Tibial nerve (tissue), 4 donors: ENCODE measurements at regions not wholly inside any gene's neighbourhood (a gene's known extent, or its start where the extent isn't known, plus 50 kb on each side); places are given as distances from the start of the nearest gene placed in this dataset.
"Not testable (repeated sequence)": the region's sequence is repeated elsewhere in the genome, so short reads cannot be mapped to it uniquely, and the experiment has no call there.

Source experiments
- DNase-seq, 2 donors: peaks; one replicate each; pipeline ENCODE4 v3.0.0-alpha.2; 2019; ENCODE audit warnings: low spot score in 2 of 2
- H3K27ac ChIP-seq, 4 donors: fragments of 200-600 bp; sonication (generic) in 3 of 4; one replicate each; pipeline ENCODE4 v1.5.1; 2017 to 2019; ENCODE audit warnings: mild to moderate bottlenecking in 1 of 4
- H3K27me3 ChIP-seq, 2 donors: fragments of 200-600 bp; sonication (generic) in 1 of 2; one replicate each; pipeline versions ENCODE4 v1.5.1 to v1.6.0; 2017 to 2019
- H3K36me3 ChIP-seq, 3 donors: fragments of 200-600 bp; sonication (generic); one replicate each; pipeline ENCODE4 v1.5.1; 2018 to 2019
- H3K4me1 ChIP-seq, 4 donors: fragments of 200-600 bp; sonication (generic) in 3 of 4; one replicate each; pipeline ENCODE4 v1.5.1; 2017 to 2019
- H3K4me3 ChIP-seq, 4 donors: fragments of 200-600 bp; sonication (generic) in 3 of 4; one replicate each; pipeline ENCODE4 v1.5.1; 2017 to 2019; ENCODE audit warnings: mild to moderate bottlenecking in 1 of 4, moderate library complexity in 1 of 4
- H3K9me3 ChIP-seq, 4 donors: fragments of 200-600 bp; sonication (generic) in 3 of 4; one replicate each; pipeline ENCODE4 v1.5.1; 2017 to 2019
- EP300 ChIP-seq, 2 donors: sonication (generic); formaldehyde crosslinking; IDR thresholded peaks; one replicate each; pipeline ENCODE4 v1.6.1; 2017; ENCODE audit warnings: antibody characterized with exemption in 2 of 2, mild to moderate bottlenecking in 1 of 2
- POLR2A ChIP-seq, 2 donors: fragments of 450-650 bp; IDR thresholded peaks; one replicate each; pipeline ENCODE4 v1.6.1; 2017; ENCODE audit warnings: antibody characterized with exemption in 2 of 2, mild to moderate bottlenecking in 2 of 2, moderate library complexity in 2 of 2
- WGBS, 2 donors: methylation state at CpG; one replicate each; pipeline ENCODE4 v1.1.5; 2018; 5-methylcytosine and 5-hydroxymethylcytosine counted together
- TF ChIP-seq, protein P1 (sequence below), 5 experiments: fragments of 200-600 bp in 3 of 5; fragments of 450-650 bp in 2 of 5; sonication (generic) in 3 of 5; IDR thresholded peaks; one replicate each; pipeline ENCODE4 v1.5.1; 2016 to 2019; ENCODE audit warnings: antibody characterized with exemption in 5 of 5, mild to moderate bottlenecking in 3 of 5, moderate library complexity in 2 of 5

DNA sequence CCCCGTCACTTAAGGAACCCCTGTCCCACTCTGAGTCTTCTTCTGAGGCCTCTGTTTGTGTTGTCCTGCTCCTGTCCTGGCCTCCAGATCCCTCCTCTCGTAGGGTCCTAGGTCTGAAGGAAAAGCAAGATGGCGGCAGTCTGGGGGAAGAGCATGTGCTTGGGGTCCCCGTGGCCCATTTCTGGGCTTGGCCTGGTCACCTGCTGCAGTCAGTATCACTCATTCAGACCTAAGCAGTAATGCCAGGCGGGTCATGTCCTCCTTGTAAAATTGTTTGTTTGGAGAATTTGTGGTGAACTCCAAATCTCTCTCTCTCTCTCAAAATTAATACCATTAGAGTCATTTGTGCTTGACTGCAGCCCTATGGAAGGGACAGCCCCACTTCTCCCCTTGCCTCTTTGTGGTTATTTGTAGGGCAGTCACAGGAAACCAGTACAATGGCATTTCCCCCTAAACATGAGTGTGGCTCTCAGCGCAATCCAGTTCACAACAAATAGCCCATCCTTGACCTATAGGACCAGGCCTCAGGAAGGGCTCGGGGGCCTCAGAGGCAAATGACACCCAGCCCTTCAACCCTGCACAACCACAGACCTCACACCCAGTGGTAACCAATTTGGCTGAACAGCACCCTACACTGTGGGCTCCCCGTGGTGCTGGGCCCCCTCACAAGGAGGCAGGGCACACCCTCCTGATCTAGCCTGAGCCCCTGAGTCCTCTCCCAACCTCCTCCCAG lies 173.5 kb downstream of the OR4M2 start:
- Histone ChIP-seq H3K9me3 (peaks cover 0 to 12% (median 0%) of the 10 kb centered on the region in 4 donors), H3K4me3 (no peak overlapping the region), H3K36me3 (no peaks in the 10 kb centered on the region), H3K27ac (no peak overlapping the region), H3K27me3 (no peaks in the 10 kb centered on the region), H3K4me1 (no peaks in the 10 kb centered on the region)
- TF ChIP-seq, protein P1, sequence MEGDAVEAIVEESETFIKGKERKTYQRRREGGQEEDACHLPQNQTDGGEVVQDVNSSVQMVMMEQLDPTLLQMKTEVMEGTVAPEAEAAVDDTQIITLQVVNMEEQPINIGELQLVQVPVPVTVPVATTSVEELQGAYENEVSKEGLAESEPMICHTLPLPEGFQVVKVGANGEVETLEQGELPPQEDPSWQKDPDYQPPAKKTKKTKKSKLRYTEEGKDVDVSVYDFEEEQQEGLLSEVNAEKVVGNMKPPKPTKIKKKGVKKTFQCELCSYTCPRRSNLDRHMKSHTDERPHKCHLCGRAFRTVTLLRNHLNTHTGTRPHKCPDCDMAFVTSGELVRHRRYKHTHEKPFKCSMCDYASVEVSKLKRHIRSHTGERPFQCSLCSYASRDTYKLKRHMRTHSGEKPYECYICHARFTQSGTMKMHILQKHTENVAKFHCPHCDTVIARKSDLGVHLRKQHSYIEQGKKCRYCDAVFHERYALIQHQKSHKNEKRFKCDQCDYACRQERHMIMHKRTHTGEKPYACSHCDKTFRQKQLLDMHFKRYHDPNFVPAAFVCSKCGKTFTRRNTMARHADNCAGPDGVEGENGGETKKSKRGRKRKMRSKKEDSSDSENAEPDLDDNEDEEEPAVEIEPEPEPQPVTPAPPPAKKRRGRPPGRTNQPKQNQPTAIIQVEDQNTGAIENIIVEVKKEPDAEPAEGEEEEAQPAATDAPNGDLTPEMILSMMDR (IDR thresholded peaks at IDR 0.05) = no peak
- no peak for TF ChIP-seq EP300 (IDR thresholded peaks at IDR 0.05)
- TF ChIP-seq POLR2A (IDR thresholded peaks at IDR 0.05) = no peak
- no peak for DNase-seq
- 58 to 61% methylated on average over 7 to 8 of the region's 8 CpGs for WGBS, 2 donors

DNA sequence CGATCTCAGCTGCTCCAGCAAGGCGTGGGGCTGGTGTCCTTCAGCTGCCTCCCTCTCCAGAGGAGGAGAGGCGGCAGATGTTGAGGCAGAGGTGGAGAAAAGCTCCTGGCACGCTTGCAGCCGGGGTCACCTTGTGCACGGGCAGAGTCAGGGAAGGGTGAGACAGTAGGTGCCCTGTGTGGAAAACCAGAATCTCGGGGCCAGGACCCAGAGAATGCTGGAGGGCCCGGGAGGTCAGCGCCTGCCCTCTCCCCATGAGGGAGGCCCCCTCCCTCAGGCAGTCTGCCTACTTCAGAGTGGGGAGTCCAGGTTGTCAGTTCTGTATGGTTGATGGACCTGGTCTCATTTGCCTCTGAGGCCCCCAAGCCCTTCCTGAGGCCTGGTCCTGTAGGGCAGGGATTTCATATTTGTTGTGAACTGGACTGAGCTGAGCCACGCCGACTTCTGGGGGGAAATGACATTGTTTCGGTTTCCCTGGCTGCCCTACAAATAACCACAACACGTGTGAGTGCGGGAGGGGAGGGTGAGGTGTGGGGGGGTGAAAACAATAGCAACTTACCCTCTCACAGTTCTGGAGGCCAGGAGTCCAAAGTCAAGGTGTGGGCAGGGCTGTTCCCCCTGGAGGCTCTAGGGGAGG lies 174.2 kb downstream of the OR4M2 start:
- not testable (repeated sequence) for H3K27me3 ChIP-seq, H3K4me1 ChIP-seq, H3K36me3 ChIP-seq, H3K4me3 ChIP-seq, DNase-seq, H3K27ac ChIP-seq
- 64 to 69% methylated on average over 4 to 12 of the region's 14 CpGs for WGBS, 2 donors
- H3K9me3 ChIP-seq = peaks cover 0 to 12% (median 0%) of the 10 kb centered on the region in 4 donors

DNA sequence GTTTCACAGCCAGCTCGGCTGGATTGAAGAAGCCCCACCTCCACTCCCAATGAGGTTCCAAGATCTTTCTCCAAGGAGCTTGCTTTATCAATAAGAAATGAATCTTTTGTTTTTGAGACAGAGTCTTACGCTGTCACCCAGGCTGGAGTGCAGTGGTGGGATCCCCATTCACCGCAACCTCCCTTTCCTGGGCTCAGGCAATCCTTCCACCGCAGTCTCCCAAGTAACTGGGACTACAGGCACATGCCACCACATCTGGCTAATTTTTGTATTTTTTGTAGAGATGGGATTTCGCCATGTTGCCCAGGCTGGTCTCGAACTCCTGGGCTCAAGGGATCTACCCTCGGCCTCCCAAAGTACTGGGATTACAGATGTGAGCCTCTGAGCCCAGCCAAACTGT lies 175.3 kb downstream of the OR4M2 start:
- peaks cover 0 to 12% (median 0%) of the 10 kb centered on the region in 4 donors for H3K9me3 ChIP-seq
- H3K27me3 ChIP-seq, H3K4me3 ChIP-seq, H3K36me3 ChIP-seq, DNase-seq, H3K27ac ChIP-seq, H3K4me1 ChIP-seq: not testable (repeated sequence)
- 70 to 90% methylated on average over 7 of the region's 7 CpGs for WGBS, 2 donors

DNA sequence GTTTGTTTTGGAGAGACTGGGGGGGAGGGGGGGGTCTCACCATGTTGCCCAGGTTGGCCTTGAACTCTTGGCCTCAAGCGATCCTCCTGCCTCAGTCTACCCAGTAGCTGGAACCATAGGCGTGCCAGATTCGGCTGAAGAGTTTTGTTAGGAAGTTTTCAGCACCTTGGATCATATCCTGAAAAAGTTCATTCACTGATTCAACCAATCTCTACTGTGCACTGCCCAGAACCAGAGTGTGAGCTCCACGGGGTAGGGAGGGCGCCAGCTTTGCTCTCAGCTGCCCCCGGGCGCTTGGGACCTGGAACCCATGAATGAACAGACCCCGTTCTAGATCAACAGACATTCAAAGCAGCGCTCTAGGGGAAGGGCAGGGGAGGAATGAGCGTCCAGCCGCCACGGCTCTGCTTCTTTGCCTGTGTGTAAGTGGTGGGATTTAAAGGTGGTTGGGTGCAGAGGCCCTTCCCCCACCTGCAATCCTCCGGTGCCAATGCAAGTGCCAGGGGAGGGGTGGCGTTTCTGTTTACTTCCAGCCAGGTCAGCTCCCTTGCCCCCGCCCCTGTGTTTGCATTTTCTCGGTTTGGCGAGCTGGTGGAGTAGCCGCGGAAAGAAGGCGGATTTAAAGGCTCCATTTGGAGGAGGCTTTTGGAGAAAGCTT lies 176.2 kb downstream of the OR4M2 start:
- peaks cover 0 to 12% (median 0%) of the 10 kb centered on the region in 4 donors for H3K9me3 ChIP-seq
- H3K4me1 ChIP-seq, H3K36me3 ChIP-seq, H3K27ac ChIP-seq, H3K27me3 ChIP-seq, DNase-seq, H3K4me3 ChIP-seq: not testable (repeated sequence)
- 77 to 78% methylated on average over 20 of the region's 20 CpGs for WGBS, 2 donors

DNA sequence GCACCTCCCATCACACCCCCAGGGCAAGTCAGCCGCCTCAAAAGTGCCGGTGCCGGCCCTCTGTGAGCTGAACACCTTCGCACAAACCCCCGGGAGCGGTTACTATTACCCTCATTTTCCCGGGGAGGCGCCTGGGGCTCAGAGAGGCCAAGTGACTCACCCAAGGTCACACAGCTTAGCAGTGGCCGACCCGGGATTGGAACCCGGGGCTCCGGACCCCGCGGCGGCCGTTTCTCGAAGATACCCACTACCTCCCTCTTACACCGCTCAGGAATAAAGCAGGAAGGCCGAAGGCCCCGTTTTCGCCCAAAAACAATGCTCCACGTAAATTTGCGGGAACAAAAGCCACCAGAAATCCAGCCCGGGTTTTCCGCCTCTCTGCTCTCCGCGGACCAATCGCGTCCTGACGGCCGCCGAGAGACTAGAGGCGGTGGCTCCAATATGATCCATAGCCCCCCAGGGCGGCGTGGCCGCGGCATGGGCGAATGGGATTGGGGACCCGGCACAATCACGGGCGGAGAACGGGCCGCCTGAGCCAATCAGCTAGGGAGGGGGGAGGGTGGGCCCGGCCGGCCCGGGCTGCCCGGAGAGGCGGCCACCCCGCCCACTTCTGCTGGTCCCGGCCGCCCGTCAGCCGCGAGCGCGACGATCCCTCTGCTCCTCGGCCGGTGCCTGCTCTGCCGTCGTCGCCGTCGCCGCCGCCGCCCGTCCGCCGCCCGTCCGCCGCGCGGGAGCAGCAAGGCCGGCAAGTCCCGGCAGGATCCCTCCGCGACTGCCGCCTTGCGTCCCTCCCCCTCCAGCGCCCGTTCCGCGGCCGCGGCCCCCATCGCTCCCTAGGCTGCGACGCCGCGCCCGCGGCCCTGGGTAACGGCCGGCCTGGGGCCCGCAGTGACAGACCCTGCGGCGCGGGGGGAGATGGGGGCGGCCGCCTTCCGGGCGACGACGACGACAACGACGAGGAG lies 177.0 kb downstream of the OR4M2 start:
- Histone ChIP-seq H3K36me3 (no peaks in the 10 kb centered on the region), H3K9me3 (peaks cover 0 to 12% (median 0%) of the 10 kb centered on the region in 4 donors), H3K27me3 (no peaks in the 10 kb centered on the region), H3K27ac (no peak overlapping the region), H3K4me1 (no peaks in the 10 kb centered on the region), H3K4me3 (no peak overlapping the region)
- WGBS, 2 donors = 74 to 75% methylated on average over 57 to 92 of the region's 109 CpGs
- DNase-seq = no peak
- TF ChIP-seq, protein P1 (IDR thresholded peaks at IDR 0.05) = no peak
- no peak for TF ChIP-seq POLR2A (IDR thresholded peaks at IDR 0.05)
- TF ChIP-seq EP300 (IDR thresholded peaks at IDR 0.05) = no peak

DNA sequence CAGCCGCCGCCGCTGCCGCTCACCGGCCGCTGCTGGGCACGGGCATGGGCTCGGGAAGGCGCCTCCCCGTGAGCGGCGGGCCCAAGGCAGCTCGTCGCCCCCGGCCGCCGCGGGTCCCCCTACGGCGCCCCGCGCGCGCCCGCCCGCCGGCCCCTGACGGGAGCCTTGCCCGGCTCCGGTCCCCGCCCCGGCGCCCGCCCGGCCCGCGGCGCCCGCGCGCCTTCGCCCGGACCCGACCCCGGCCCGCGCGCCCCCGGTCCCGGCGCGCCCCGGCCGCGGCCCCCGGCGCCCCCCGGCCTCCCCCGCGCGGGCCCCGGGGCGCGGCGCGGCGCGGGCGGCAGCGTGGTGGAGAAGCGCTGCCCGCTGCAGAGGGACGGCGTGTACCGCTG lies 177.7 kb downstream of the OR4M2 start:
- Histone ChIP-seq H3K27me3 (no peaks in the 10 kb centered on the region), H3K4me1 (no peaks in the 10 kb centered on the region), H3K9me3 (peaks cover 0 to 12% (median 0%) of the 10 kb centered on the region in 4 donors), H3K27ac (no peak overlapping the region), H3K4me3 (no peak overlapping the region), H3K36me3 (no peaks in the 10 kb centered on the region)
- no peak for DNase-seq
- TF ChIP-seq POLR2A (IDR thresholded peaks at IDR 0.05) (no peak), EP300 (IDR thresholded peaks at IDR 0.05) (no peak)
- TF ChIP-seq, protein P1 (IDR thresholded peaks at IDR 0.05) = no peak
- WGBS, 2 donors = 70 to 100% methylated on average over 1 to 55 of the region's 75 CpGs
